ENCODE measurements at regions not wholly inside any gene's neighbourhood (a gene's known extent, or its start where the extent isn't known, plus 50 kb on each side); places are given as distances from the start of the nearest gene placed in this dataset.

- Mint-ChIP-seq H3K27me3 (ENCODE audit: unreplicated experiment) (no peaks in the 10 kb centered on the region), H3K9me3 (ENCODE audit: unreplicated experiment) (no peaks in the 10 kb centered on the region), H3K27ac (ENCODE audit: unreplicated experiment) (no peak overlapping the region), H3K4me1 (ENCODE audit: unreplicated experiment) (no peaks in the 10 kb centered on the region), H3K36me3 (ENCODE audit: low read depth, unreplicated experiment) (no peaks in the 10 kb centered on the region), H3K4me3 (ENCODE audit: unreplicated experiment) (no peak overlapping the region)
- TF ChIP-seq CTCF (IDR thresholded peaks at IDR 0.05; ENCODE audit: unreplicated experiment): no peak
- DNase-seq (ENCODE audit: low spot score): no peak
Observed at GRCh38 chr18:68283834-68284233, 431.1 kb downstream of the TMX3 start.

GRCh38 chr18:68282232-68282631 lies 432.7 kb downstream of the TMX3 start:
- H3K4me1 Mint-ChIP-seq (ENCODE audit: unreplicated experiment): no peaks in the 10 kb centered on the region
- H3K27me3 Mint-ChIP-seq (ENCODE audit: unreplicated experiment): no peaks in the 10 kb centered on the region
- H3K27ac Mint-ChIP-seq (ENCODE audit: unreplicated experiment): no peak overlapping the region
- H3K36me3 Mint-ChIP-seq (ENCODE audit: low read depth, unreplicated experiment): no peaks in the 10 kb centered on the region
- DNase-seq (ENCODE audit: low spot score): no peak
- H3K9me3 Mint-ChIP-seq (ENCODE audit: unreplicated experiment): no peaks in the 10 kb centered on the region
- no peak overlapping the region for H3K4me3 Mint-ChIP-seq (ENCODE audit: unreplicated experiment)
- TF ChIP-seq CTCF (IDR thresholded peaks at IDR 0.05; ENCODE audit: unreplicated experiment): no peak

GRCh38 chr18:68275616-68276015 lies 439.3 kb downstream of the TMX3 start:
- Mint-ChIP-seq H3K36me3 (ENCODE audit: low read depth, unreplicated experiment) (no peaks in the 10 kb centered on the region), H3K4me1 (ENCODE audit: unreplicated experiment) (no peaks in the 10 kb centered on the region), H3K4me3 (ENCODE audit: unreplicated experiment) (no peak overlapping the region), H3K27me3 (ENCODE audit: unreplicated experiment) (no peaks in the 10 kb centered on the region), H3K27ac (ENCODE audit: unreplicated experiment) (no peak overlapping the region), H3K9me3 (ENCODE audit: unreplicated experiment) (no peaks in the 10 kb centered on the region)
- no peak for TF ChIP-seq CTCF (IDR thresholded peaks at IDR 0.05; ENCODE audit: unreplicated experiment)
- DNase-seq (ENCODE audit: low spot score): no peak

GRCh38 chr18:68270017-68270416 lies 444.9 kb downstream of the TMX3 start:
- no peaks in the 10 kb centered on the region for H3K9me3 Mint-ChIP-seq (ENCODE audit: unreplicated experiment)
- no peak for TF ChIP-seq CTCF (IDR thresholded peaks at IDR 0.05; ENCODE audit: unreplicated experiment)
- H3K27me3 Mint-ChIP-seq (ENCODE audit: unreplicated experiment): no peaks in the 10 kb centered on the region
- DNase-seq (ENCODE audit: low spot score): no peak
- no peak overlapping the region for H3K27ac Mint-ChIP-seq (ENCODE audit: unreplicated experiment)
- H3K36me3 Mint-ChIP-seq (ENCODE audit: low read depth, unreplicated experiment): no peaks in the 10 kb centered on the region
- no peak overlapping the region for H3K4me3 Mint-ChIP-seq (ENCODE audit: unreplicated experiment)
- no peaks in the 10 kb centered on the region for H3K4me1 Mint-ChIP-seq (ENCODE audit: unreplicated experiment)

- H3K36me3 Mint-ChIP-seq (ENCODE audit: low read depth, unreplicated experiment): no peaks in the 10 kb centered on the region
- H3K4me1 Mint-ChIP-seq (ENCODE audit: unreplicated experiment): no peaks in the 10 kb centered on the region
- no peak for TF ChIP-seq CTCF (IDR thresholded peaks at IDR 0.05; ENCODE audit: unreplicated experiment)
- no peaks in the 10 kb centered on the region for H3K27me3 Mint-ChIP-seq (ENCODE audit: unreplicated experiment)
- H3K27ac Mint-ChIP-seq (ENCODE audit: unreplicated experiment): no peak overlapping the region
- DNase-seq (ENCODE audit: low spot score): no peak
- H3K4me3 Mint-ChIP-seq (ENCODE audit: unreplicated experiment): no peak overlapping the region
- H3K9me3 Mint-ChIP-seq (ENCODE audit: unreplicated experiment): no peaks in the 10 kb centered on the region
Observed at GRCh38 chr18:68267583-68267982, 447.3 kb downstream of the TMX3 start.
